ENCODE measurements at regions not wholly inside any gene's neighbourhood (a gene's known extent, or its start where the extent isn't known, plus 50 kb on each side); places are given as distances from the start of the nearest gene placed in this dataset.

- H3K36me3 ChIP-seq (ENCODE audit: control insufficient read depth, insufficient read depth, low read length), result no peaks in the 10 kb centered on the region
- no peak for DNase-seq (ENCODE audit: low read depth)
- H3K27me3 ChIP-seq (ENCODE audit: control insufficient read depth, insufficient read depth, low read length), result no peaks in the 10 kb centered on the region
- ChIA-PET POLR2A (no interaction called here), CTCF (interaction anchor here (0.6 to 1.7 kb wide), 5 partner anchors 568 to 902 kb away, joined by 3 read pairs; no protein-coding TSS in a partner anchor)
- no peak overlapping the region for H3K4me3 ChIP-seq (ENCODE audit: low read depth, low read length)
- peak; percentile 40 for TF ChIP-seq CTCF (IDR thresholded peaks at IDR 0.05; ENCODE audit: insufficient read depth, low read depth, low read length)
These were observed 364.0 kb upstream of the RBMS3 start for GRCh38 chr3:28916713-28917499.

- Histone ChIP-seq H3K4me3 (ENCODE audit: low read depth, low read length) (no peak overlapping the region), H3K36me3 (ENCODE audit: control insufficient read depth, insufficient read depth, low read length) (no peaks in the 10 kb centered on the region), H3K27me3 (ENCODE audit: control insufficient read depth, insufficient read depth, low read length) (no peaks in the 10 kb centered on the region)
- DNase-seq (ENCODE audit: low read depth), result no peak
- no peak for TF ChIP-seq CTCF (IDR thresholded peaks at IDR 0.05; ENCODE audit: insufficient read depth, low read depth, low read length)
- CTCF ChIA-PET, result interaction anchor here (0.6 to 1.7 kb wide), 3 partner anchors 172 to 779 kb away, joined by 3 read pairs; no protein-coding TSS in a partner anchor
- POLR2A ChIA-PET, result no interaction called here
These were observed 362.9 kb upstream of the RBMS3 start for GRCh38 chr3:28917895-28918475.

GRCh38 chr3:28922376-28922775 lies 358.5 kb upstream of the RBMS3 start:
- Histone ChIP-seq H3K4me3 (ENCODE audit: low read depth, low read length) (no peak overlapping the region), H3K27me3 (ENCODE audit: control insufficient read depth, insufficient read depth, low read length) (no peaks in the 10 kb centered on the region), H3K36me3 (ENCODE audit: control insufficient read depth, insufficient read depth, low read length) (no peaks in the 10 kb centered on the region)
- ChIA-PET POLR2A (no interaction called here), CTCF (no interaction called here)
- no peak for DNase-seq (ENCODE audit: low read depth)
- no peak for TF ChIP-seq CTCF (IDR thresholded peaks at IDR 0.05; ENCODE audit: insufficient read depth, low read depth, low read length)

- TF ChIP-seq CTCF (IDR thresholded peaks at IDR 0.05; ENCODE audit: insufficient read depth, low read depth, low read length), result no peak
- no peak overlapping the region for H3K4me3 ChIP-seq (ENCODE audit: low read depth, low read length)
- H3K36me3 ChIP-seq (ENCODE audit: control insufficient read depth, insufficient read depth, low read length), result no peaks in the 10 kb centered on the region
- CTCF ChIA-PET, result no interaction called here
- no peak for DNase-seq (ENCODE audit: low read depth)
- POLR2A ChIA-PET, result no interaction called here
- no peaks in the 10 kb centered on the region for H3K27me3 ChIP-seq (ENCODE audit: control insufficient read depth, insufficient read depth, low read length)
These were observed 356.9 kb upstream of the RBMS3 start for GRCh38 chr3:28923994-28924393.

GRCh38 chr3:28924744-28925360 lies 356.0 kb upstream of the RBMS3 start:
- no peak for TF ChIP-seq CTCF (IDR thresholded peaks at IDR 0.05; ENCODE audit: insufficient read depth, low read depth, low read length)
- H3K27me3 ChIP-seq (ENCODE audit: control insufficient read depth, insufficient read depth, low read length), result peaks cover 2% of the 10 kb centered on the region; the same call in 1 of the 2 replicates
- ChIA-PET POLR2A (no interaction called here), CTCF (no interaction called here)
- no peak for DNase-seq (ENCODE audit: low read depth)
- no peaks in the 10 kb centered on the region for H3K36me3 ChIP-seq (ENCODE audit: control insufficient read depth, insufficient read depth, low read length)
- H3K4me3 ChIP-seq (ENCODE audit: low read depth, low read length), result no peak overlapping the region

All from BJ (cell line).